Fibroblast of mammary gland (primary cell): ENCODE measurements at regions not wholly inside any gene's neighbourhood (a gene's known extent, or its start where the extent isn't known, plus 50 kb on each side); places are given as distances from the start of the nearest gene placed in this dataset.

Experiments used
- DNase-seq: peaks from one replicate; pipeline ENCODE4 v3.0.0-alpha.2; 2010; ENCODE audit warnings: low read depth
- H3K4me3 ChIP-seq: 2 replicates; pipeline ENCODE4 v1.5.1; 2011; ENCODE audit warnings: low read depth, mild to moderate bottlenecking, low read length, moderate library complexity; ENCODE audit not compliant: control insufficient read depth
- TF ChIP-seq, protein P1 (sequence below): conservative IDR thresholded peaks from 2 replicates; pipeline ENCODE4 v1.5.1; 2011; ENCODE audit warnings: low read depth, low read length, inconsistent platforms; ENCODE audit not compliant: control insufficient read depth, insufficient read depth

DNA sequence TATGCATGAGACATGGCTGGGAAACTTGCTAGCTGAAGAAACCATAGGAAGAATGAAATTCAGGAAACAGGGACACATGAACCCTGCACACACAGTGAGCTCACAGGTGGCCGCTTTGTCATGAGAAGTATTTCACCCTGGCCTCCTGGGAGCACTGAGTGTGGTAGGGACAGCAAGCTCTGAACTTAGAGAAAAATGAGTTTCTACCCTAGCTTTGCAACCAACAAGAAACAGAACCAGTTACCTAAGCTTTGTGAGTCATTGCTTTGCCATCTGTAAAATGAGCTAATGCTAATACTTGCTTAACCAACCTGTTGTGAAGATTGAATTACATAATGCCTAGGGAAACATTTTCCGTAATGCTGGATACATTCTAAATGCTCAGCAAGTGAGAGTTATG lies 206.6 kb upstream of the HS3ST1 start:
- peak; percentile 31 for DNase-seq
- TF ChIP-seq, protein P1, sequence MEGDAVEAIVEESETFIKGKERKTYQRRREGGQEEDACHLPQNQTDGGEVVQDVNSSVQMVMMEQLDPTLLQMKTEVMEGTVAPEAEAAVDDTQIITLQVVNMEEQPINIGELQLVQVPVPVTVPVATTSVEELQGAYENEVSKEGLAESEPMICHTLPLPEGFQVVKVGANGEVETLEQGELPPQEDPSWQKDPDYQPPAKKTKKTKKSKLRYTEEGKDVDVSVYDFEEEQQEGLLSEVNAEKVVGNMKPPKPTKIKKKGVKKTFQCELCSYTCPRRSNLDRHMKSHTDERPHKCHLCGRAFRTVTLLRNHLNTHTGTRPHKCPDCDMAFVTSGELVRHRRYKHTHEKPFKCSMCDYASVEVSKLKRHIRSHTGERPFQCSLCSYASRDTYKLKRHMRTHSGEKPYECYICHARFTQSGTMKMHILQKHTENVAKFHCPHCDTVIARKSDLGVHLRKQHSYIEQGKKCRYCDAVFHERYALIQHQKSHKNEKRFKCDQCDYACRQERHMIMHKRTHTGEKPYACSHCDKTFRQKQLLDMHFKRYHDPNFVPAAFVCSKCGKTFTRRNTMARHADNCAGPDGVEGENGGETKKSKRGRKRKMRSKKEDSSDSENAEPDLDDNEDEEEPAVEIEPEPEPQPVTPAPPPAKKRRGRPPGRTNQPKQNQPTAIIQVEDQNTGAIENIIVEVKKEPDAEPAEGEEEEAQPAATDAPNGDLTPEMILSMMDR, result no peak

DNA sequence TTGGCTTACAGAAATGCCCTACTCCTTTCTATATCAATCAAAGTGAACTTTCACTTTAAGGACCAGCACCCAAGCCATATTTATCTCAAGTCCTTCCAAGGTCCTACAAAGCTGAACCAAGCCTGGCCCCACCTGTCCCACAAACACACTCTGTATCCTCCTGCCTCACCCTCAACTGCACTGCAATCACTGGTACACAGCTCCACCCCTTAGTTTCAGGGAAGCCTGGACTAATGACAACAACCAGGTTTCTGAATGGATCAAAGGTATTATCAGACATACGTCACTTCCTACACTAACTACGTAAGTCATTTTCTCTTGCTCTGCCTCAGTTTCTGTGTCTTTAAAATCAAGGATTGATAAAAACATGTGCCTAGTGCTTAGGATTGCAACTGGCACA lies 205.6 kb upstream of the HS3ST1 start:
- no peak overlapping the region for H3K4me3 ChIP-seq
- TF ChIP-seq, protein P1, result no peak
- DNase-seq, result no peak

More for the DNA sequence above, 206.6 kb upstream of the HS3ST1 start:
- no peak overlapping the region for H3K4me3 ChIP-seq

DNA sequence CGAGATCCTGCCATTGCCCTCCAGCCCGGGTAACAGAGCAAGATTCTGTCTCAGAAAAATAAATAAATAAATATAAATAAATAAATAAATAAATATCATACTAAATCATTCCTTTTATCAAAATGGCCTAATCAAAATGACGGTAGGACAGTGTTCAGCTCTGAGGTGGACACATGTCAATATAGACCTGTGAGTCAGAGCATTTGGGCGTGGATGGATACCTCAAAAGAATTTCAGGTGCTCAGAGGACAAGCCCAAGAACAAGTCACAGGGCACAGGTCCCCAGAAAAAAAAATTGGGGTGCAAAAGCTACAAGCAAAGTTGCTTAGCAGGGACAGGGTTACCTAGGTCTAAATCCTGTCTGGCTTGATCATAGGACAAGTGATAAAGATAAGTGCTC lies 204.7 kb upstream of the HS3ST1 start:
- no peak for DNase-seq
- TF ChIP-seq, protein P1, result no peak

GRCh38 chr4:11632483-11632882 lies 203.8 kb upstream of the HS3ST1 start:
- TF ChIP-seq, protein P1, result no peak
- H3K4me3 ChIP-seq, result no peak overlapping the region
- peak; percentile 19 for DNase-seq

More for the DNA sequence above, 204.7 kb upstream of the HS3ST1 start:
- H3K4me3 ChIP-seq, result no peak overlapping the region

GRCh38 chr4:11632025-11632424 lies 203.3 kb upstream of the HS3ST1 start:
- H3K4me3 ChIP-seq, result no peak overlapping the region
- DNase-seq, result no peak
- TF ChIP-seq, protein P1, result no peak

- H3K4me3 ChIP-seq, result no peak overlapping the region
- TF ChIP-seq, protein P1, result no peak
- no peak for DNase-seq
Measured at GRCh38 chr4:11631416-11631815, 202.7 kb upstream of the HS3ST1 start.
